ENCODE measurements at regions not wholly inside any gene's neighbourhood (a gene's known extent, or its start where the extent isn't known, plus 50 kb on each side); places are given as distances from the start of the nearest gene placed in this dataset.
"Not testable (repeated sequence)": the region's sequence is repeated elsewhere in the genome, so short reads cannot be mapped to it uniquely, and the experiment has no call there.

DNA sequence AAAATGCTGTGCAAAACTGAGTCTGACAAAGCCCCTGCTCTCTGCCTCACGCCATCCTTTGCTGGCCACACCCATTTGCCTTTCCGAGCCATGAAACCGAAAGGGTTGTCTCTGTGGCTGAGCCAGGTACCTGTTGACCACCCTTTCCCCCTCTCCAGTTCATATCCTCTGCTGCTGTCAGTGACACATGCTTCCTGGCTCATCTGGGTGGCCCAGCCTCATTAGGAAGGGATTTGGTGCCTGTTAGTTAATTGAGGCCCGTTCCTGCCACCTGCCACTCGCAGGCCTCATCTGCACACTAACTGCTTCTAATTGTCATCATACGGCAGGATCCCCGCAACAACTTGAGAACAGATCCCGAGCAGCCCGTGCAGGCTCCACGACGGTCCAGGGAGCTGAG is 79.2 kb downstream of the OLIG1 start:
- peaks cover 0 to 60% of the 10 kb centered on the region in 2 donors for H3K27me3 ChIP-seq
- no peaks in the 10 kb centered on the region for H3K9me3 ChIP-seq
- intact Hi-C loops (cut with DNase I; ENCODE audit: low total_unique reads) = no loop called here
- H3K27ac ChIP-seq = no peak overlapping the region
- H3K36me3 ChIP-seq = no peaks in the 10 kb centered on the region
- no peaks in the 10 kb centered on the region for H3K4me1 ChIP-seq
- DNase-seq = no peak
- TF ChIP-seq, protein P1, sequence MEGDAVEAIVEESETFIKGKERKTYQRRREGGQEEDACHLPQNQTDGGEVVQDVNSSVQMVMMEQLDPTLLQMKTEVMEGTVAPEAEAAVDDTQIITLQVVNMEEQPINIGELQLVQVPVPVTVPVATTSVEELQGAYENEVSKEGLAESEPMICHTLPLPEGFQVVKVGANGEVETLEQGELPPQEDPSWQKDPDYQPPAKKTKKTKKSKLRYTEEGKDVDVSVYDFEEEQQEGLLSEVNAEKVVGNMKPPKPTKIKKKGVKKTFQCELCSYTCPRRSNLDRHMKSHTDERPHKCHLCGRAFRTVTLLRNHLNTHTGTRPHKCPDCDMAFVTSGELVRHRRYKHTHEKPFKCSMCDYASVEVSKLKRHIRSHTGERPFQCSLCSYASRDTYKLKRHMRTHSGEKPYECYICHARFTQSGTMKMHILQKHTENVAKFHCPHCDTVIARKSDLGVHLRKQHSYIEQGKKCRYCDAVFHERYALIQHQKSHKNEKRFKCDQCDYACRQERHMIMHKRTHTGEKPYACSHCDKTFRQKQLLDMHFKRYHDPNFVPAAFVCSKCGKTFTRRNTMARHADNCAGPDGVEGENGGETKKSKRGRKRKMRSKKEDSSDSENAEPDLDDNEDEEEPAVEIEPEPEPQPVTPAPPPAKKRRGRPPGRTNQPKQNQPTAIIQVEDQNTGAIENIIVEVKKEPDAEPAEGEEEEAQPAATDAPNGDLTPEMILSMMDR (IDR thresholded peaks at IDR 0.05) = no peak
- no peak overlapping the region for H3K4me3 ChIP-seq

DNA sequence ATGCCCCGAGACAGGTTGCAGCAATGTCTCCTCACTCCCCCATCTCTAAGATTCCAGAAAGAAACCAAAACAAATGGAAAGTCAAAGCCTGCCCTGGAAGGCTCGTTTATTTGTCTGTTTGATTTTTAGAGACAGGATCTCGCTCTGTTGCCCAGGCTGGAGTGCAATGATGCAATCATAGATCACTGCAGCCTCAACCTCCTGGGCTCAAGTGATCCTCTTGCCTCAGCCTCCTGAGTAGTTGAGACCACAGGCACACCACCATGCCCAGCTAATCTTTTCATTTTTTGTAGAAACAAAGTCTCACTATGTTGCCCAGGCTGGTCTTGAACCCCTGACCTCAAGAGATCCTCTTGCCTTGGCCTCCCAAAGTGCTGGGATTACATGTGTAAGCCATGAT is 78.8 kb upstream of the IFNAR2 start:
- DNase-seq; H3K36me3 ChIP-seq; H3K4me3 ChIP-seq; H3K9me3 ChIP-seq; H3K27ac ChIP-seq; intact Hi-C loops (cut with DNase I; ENCODE audit: low total_unique reads); H3K4me1 ChIP-seq: not testable (repeated sequence)
- peaks cover 0 to 55% of the 10 kb centered on the region in 2 donors for H3K27me3 ChIP-seq

DNA sequence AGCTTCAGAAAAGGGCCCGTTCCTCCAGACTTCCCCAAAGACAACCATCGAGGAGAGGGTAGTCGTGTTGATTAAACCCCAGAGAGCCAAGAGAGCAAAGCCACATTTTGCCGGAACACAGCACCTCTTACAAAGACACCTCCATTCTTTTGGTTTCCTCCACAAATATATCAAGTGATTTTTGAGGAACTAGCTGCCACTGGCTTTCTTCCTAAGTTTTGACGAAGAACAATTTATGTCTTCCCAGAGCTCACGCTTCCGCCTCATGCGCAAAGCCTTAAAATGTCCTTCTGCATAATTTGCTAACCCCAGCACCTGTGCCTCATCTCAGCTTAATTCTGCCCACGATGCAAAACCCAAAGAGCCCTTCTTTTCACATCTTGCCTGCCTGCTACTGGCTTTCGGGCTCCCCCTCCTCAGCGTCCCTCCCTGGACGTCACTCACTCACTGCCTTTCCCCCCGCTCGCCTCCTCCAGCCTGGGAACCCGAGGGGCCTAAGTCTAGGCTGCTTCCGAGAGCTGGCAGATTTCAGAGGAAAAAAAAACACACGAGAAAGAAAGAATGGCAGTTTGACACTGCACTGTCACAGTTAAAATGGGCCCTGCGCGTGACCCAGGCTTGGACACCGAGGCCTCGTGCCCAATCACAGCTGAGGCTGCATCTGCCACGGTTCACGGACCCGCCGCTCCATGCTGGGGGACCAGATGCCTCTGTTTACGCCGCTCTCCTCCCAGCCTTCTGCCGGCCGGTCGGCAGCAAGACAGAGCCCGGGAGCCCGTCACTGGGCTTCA is 77.6 kb upstream of the IFNAR2 start:
- H3K27me3 ChIP-seq = peaks cover 0 to 53% of the 10 kb centered on the region in 2 donors

DNA sequence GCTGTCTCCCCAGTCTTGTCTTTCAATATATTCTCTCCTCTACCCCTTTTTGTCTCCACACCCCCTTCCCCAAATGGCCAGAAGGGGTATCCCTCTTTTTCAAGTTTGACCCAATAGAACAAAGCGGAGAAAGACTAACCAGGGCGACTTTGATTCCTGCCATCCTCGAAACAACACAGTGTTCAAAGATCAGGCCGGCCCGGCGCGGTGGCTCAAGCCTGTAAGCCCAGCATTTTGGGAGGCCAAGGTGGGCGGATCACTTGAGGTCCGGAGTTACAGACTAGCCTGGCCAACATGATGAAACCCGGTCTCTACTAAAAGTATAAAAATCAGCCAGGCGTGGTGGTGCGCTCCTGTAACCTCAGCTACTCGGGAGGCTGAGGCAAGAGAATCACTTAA is 77.0 kb upstream of the IFNAR2 start:
- no peaks in the 10 kb centered on the region for H3K36me3 ChIP-seq
- intact Hi-C loops (cut with DNase I; ENCODE audit: low total_unique reads) = no loop called here
- H3K27me3 ChIP-seq = peaks cover 0 to 57% of the 10 kb centered on the region in 2 donors
- H3K27ac ChIP-seq = no peak overlapping the region
- no peaks in the 10 kb centered on the region for H3K9me3 ChIP-seq
- H3K4me1 ChIP-seq = no peaks in the 10 kb centered on the region
- no peak for DNase-seq
- no peak overlapping the region for H3K4me3 ChIP-seq
- TF ChIP-seq, protein P1 (IDR thresholded peaks at IDR 0.05) = no peak

More for the DNA sequence above, 77.6 kb upstream of the IFNAR2 start:
- no peak for DNase-seq
- no peaks in the 10 kb centered on the region for H3K36me3 ChIP-seq
- no peaks in the 10 kb centered on the region for H3K4me1 ChIP-seq
- intact Hi-C loops (cut with DNase I; ENCODE audit: low total_unique reads) = no loop called here
- TF ChIP-seq, protein P1 (IDR thresholded peaks at IDR 0.05) = no peak
- no peaks in the 10 kb centered on the region for H3K9me3 ChIP-seq
- no peak overlapping the region for H3K4me3 ChIP-seq
- no peak overlapping the region for H3K27ac ChIP-seq

DNA sequence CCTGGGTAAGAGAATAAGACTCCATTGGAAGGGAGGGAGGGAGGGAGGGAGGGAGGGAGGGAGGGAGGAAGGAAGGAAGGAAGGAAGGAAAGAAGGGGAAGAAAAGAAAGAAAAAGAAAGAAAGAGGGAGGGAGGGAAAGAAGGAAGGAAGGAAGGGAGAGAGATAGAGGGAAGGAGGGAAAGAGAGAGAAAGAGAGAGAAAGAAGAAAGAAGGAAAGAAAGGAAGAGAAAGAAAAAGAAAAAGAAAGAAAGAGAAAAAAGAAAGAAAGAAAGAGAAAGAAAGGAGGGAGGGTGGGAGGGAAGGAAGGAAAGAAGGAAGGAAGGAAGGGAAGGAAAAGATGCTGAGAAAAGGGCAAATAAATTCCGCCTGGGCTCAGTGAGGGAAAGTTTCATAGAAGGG is 74.7 kb upstream of the IFNAR2 start:
- no peak overlapping the region for H3K4me3 ChIP-seq
- DNase-seq = no peak
- TF ChIP-seq, protein P1 (IDR thresholded peaks at IDR 0.05) = no peak
- intact Hi-C loops (cut with DNase I; ENCODE audit: low total_unique reads) = no loop called here
- no peaks in the 10 kb centered on the region for H3K36me3 ChIP-seq
- peaks cover 4 to 10% (median 9%) of the 10 kb centered on the region in 3 donors for H3K9me3 ChIP-seq
- H3K27ac ChIP-seq = no peak overlapping the region
- H3K27me3 ChIP-seq = peaks cover 0 to 51% of the 10 kb centered on the region in 2 donors
- H3K4me1 ChIP-seq = no peaks in the 10 kb centered on the region

DNA sequence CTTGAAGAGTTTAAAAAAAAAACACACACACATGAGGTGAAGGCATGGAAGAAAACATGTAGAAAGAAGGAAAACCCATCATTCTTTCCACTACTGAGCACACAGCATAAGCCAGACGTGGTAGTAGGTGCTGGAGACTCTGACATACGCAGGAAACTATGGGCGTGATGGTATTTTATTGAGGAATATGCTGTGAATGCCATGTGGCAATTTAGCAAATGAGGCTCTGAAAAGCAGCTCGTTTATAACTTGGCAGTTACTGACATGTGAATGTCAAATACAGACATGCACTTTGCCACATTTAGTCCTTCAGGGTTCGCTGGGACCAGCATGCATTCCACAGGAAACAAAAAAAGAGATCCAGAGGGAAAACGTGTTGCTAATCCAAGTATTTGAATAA is 74.3 kb upstream of the IFNAR2 start:
- TF ChIP-seq, protein P1 (IDR thresholded peaks at IDR 0.05) = no peak
- DNase-seq = no peak
- no peaks in the 10 kb centered on the region for H3K36me3 ChIP-seq
- intact Hi-C loops (cut with DNase I; ENCODE audit: low total_unique reads) = no loop called here
- peaks cover 0 to 48% of the 10 kb centered on the region in 2 donors for H3K27me3 ChIP-seq
- H3K9me3 ChIP-seq = peaks cover 4 to 10% (median 9%) of the 10 kb centered on the region in 3 donors
- H3K27ac ChIP-seq = no peak overlapping the region
- no peak overlapping the region for H3K4me3 ChIP-seq
- H3K4me1 ChIP-seq = no peaks in the 10 kb centered on the region

All from tibial artery (tissue), 4 donors.